ENCODE measurements at regions not wholly inside any gene's neighbourhood (a gene's known extent, or its start where the extent isn't known, plus 50 kb on each side); places are given as distances from the start of the nearest gene placed in this dataset.

GRCh38 chr9:71249729-71250317 lies 128.4 kb upstream of the TRPM3 start:
- ATAC-seq (peak; percentile 67 to 68), DNase-seq (no peak)
- intact Hi-C loops (cut with DNase I) = loop anchor here (2.0 to 10.0 kb wide), 3 partner anchors 323 to 609 kb away; no protein-coding TSS in a partner anchor

DNA sequence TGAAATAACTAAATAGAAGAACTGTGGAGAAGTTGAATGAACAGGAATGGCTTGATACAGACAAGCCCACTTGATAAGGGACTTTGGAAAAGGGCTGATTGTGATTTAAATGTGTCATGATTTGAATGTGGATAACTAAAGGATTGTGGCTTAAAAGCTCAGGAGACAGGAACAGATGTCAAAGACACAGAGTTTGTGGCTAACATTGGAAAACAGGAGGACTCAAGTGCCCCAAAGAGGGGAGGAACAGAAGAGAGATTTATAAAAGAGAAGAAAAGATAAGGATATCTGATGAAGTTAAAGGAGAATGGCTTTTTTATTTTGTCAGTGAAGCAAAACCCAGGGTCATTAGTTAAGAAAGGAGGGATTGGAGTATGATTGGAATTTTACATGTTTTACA lies 124.2 kb upstream of the TRPM3 start:
- ATAC-seq (no peak), DNase-seq (no peak)
- intact Hi-C loops (cut with DNase I) = loop anchor here (5.0 to 10.0 kb wide), 2 partner anchors 318 to 601 kb away; no protein-coding TSS in a partner anchor

GRCh38 chr9:71243951-71244350 lies 122.5 kb upstream of the TRPM3 start:
- intact Hi-C loops (cut with DNase I) = loop anchor here in 1 of 2 donors (10.0 kb wide), 1 partner anchor 599 kb away; no protein-coding TSS in a partner anchor
- DNase-seq (no peak), ATAC-seq (no peak)

DNA sequence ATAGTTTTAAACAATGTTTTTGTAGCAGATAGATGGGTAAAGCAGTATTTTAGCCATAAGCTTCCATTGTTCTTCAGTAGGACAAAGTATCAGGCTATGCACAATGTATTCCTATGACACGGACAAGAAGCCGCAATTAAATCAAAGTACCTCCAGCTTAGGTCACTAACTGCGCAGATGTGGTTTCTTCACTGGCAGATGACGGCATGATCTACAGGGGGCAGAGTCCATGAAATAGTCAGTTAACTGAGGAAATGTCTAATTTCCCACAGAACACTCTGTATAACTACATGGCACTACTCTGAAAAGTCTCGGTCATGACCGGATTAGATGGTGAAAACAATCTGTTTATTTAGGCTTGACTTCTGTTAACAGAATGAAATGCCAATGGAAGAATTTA lies 120.7 kb upstream of the TRPM3 start:
- intact Hi-C loops (cut with DNase I) = loop anchor here in 1 of 2 donors (10.0 kb wide), 1 partner anchor 597 kb away; no protein-coding TSS in a partner anchor
- no peak for ATAC-seq

DNA sequence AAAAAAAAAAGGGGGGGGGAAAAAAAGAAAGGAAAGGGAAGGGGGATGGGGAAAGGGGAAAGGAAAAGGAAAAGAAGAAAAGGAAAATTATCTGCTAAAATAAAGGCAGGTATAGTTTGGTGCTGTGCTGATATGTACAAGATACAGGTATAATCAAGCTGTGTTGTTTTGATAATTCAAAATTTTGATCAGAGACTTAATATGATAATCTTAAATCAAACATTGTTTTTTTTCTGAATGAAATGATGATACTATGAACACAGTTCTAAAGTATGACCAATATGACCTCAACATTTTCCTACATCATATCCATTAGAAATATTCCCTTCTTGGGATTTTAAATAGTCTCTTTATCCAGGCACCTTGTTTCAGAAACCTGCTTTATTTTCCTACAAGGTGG lies 115.6 kb upstream of the TRPM3 start:
- DNase-seq (no peak), ATAC-seq (no peak)
- intact Hi-C loops (cut with DNase I) = no loop called here

More for the DNA sequence above, 120.7 kb upstream of the TRPM3 start:
- DNase-seq = no peak

- no peak for ATAC-seq
- intact Hi-C loops (cut with DNase I) = no loop called here
- no peak for DNase-seq
Observed at GRCh38 chr9:71233646-71234045, 112.2 kb upstream of the TRPM3 start.

GRCh38 chr9:71223953-71224538 lies 102.6 kb upstream of the TRPM3 start:
- DNase-seq = no peak
- no peak for ATAC-seq
- intact Hi-C loops (cut with DNase I) = no loop called here

DNA sequence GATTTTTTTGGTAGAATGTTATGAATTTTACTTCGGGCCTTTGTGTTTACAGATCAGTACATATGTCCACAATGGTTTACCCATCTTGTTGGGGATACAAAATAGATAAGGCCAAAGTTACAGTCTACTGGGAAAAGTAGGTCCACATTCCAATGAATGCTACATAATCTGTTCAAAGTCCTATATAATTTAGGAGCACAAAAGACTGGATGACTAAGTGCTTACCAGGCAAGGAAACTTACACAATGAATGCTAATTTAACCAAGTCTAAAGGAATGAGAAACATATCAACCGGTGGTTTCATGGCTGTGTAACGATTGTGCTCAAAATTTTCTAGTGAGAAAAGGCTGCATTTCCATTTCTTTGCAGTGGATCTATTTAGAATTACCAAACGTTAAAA lies 97.4 kb upstream of the TRPM3 start:
- intact Hi-C loops (cut with DNase I) = no loop called here
- DNase-seq = no peak
- no peak for ATAC-seq

DNA sequence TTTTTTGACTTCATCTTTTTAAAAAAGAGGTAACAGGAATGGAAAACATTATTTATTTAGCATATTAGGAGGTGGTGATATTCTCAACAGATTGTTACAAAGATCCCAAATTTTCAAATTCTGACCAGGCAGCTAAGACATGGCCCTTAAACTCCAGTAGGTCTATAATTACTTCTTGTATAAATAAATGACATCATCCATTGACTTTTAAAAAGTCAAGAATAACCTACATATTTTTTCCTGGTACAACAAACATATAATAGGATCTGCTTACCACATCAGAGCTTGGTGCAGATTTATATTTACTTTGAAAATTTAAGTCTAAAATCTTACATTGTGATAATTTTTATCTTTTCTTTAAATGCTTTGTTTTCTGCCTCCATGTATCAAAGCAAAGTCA lies 92.2 kb upstream of the TRPM3 start:
- DNase-seq (no peak), ATAC-seq (no peak)
- intact Hi-C loops (cut with DNase I) = no loop called here

DNA sequence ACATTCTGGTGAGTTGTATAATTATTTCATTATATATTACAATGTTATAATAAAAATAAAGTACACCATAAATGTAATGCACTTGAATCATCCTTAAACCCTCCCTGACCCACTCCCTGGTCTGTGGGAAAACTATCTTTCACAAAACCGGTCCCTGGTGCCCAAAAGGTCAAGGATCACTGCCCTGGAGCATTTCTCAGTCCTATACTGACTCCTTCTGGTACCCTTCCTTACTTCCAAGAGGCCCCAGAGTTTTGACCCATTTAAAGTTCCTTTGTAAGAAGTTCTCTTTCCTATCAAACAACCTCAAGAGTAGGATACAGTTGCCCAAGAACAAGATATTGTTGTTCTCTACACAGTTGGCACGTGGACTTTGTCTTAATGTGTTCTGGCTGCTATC lies 88.9 kb upstream of the TRPM3 start:
- no peak for DNase-seq
- no peak for ATAC-seq
- intact Hi-C loops (cut with DNase I) = no loop called here

GRCh38 chr9:71209890-71210289 lies 88.5 kb upstream of the TRPM3 start:
- ATAC-seq = no peak
- no peak for DNase-seq
- intact Hi-C loops (cut with DNase I) = no loop called here

GRCh38 chr9:71202931-71203330 lies 81.5 kb upstream of the TRPM3 start:
- intact Hi-C loops (cut with DNase I) = no loop called here
- ATAC-seq (no peak), DNase-seq (no peak)

- DNase-seq = no peak
- intact Hi-C loops (cut with DNase I) = no loop called here
- no peak for ATAC-seq
Observed at GRCh38 chr9:71191708-71192107, 70.3 kb upstream of the TRPM3 start.

- ATAC-seq (no peak), DNase-seq (no peak)
- intact Hi-C loops (cut with DNase I) = no loop called here
Observed at GRCh38 chr9:71183251-71183650, 61.8 kb upstream of the TRPM3 start.

- DNase-seq (no peak), ATAC-seq (no peak)
- intact Hi-C loops (cut with DNase I) = no loop called here
Observed at GRCh38 chr9:71179183-71179582, 57.8 kb upstream of the TRPM3 start.

- ATAC-seq (no peak), DNase-seq (no peak)
- intact Hi-C loops (cut with DNase I) = no loop called here
Observed at GRCh38 chr9:71177901-71178300, 56.5 kb upstream of the TRPM3 start.

DNA sequence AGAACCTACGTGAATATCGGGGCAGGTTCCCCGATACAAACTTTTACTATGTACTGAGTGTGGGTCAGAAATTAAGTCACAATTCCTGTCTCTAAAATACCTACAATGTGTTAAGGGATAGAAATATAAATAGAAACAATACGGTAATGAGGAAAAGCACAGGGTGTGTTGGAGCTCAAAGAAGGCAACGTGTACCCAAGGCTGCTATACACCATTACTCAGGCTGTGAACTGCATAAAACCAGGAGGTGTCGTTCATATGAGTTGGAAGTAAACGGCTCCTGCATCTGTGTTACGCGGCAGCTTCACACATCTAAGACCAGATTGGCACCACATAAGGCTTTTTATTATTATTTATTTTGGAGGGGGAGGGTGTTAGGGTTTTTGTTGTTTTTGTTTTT lies 50.1 kb upstream of the TRPM3 start:
- intact Hi-C loops (cut with DNase I) = no loop called here
- ATAC-seq (no peak), DNase-seq (no peak)
